ENCODE measurements at regions not wholly inside any gene's neighbourhood (a gene's known extent, or its start where the extent isn't known, plus 50 kb on each side); places are given as distances from the start of the nearest gene placed in this dataset.

GRCh38 chr16:73505577-73505976 is 457.6 kb upstream of the ZFHX3 start:
- POLR2A ChIA-PET = no interaction called here
- intact Hi-C loops (cut with micrococcal nuclease; ENCODE audit: unreplicated experiment) = no loop called here
- TF ChIP-seq, protein P1, sequence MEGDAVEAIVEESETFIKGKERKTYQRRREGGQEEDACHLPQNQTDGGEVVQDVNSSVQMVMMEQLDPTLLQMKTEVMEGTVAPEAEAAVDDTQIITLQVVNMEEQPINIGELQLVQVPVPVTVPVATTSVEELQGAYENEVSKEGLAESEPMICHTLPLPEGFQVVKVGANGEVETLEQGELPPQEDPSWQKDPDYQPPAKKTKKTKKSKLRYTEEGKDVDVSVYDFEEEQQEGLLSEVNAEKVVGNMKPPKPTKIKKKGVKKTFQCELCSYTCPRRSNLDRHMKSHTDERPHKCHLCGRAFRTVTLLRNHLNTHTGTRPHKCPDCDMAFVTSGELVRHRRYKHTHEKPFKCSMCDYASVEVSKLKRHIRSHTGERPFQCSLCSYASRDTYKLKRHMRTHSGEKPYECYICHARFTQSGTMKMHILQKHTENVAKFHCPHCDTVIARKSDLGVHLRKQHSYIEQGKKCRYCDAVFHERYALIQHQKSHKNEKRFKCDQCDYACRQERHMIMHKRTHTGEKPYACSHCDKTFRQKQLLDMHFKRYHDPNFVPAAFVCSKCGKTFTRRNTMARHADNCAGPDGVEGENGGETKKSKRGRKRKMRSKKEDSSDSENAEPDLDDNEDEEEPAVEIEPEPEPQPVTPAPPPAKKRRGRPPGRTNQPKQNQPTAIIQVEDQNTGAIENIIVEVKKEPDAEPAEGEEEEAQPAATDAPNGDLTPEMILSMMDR (IDR thresholded peaks at IDR 0.05) = no peak
- TF ChIP-seq TCF7L2 (IDR thresholded peaks at IDR 0.05; ENCODE audit: low read depth, low read length) (no peak), POLR2AphosphoS5 (IDR thresholded peaks at IDR 0.05; ENCODE audit: low read depth, low read length) (no peak), SIN3A (IDR thresholded peaks at IDR 0.05; ENCODE audit: borderline replicate concordance, insufficient read depth, low read depth, low read length) (no peak)
- TF ChIP-seq, protein P2, sequence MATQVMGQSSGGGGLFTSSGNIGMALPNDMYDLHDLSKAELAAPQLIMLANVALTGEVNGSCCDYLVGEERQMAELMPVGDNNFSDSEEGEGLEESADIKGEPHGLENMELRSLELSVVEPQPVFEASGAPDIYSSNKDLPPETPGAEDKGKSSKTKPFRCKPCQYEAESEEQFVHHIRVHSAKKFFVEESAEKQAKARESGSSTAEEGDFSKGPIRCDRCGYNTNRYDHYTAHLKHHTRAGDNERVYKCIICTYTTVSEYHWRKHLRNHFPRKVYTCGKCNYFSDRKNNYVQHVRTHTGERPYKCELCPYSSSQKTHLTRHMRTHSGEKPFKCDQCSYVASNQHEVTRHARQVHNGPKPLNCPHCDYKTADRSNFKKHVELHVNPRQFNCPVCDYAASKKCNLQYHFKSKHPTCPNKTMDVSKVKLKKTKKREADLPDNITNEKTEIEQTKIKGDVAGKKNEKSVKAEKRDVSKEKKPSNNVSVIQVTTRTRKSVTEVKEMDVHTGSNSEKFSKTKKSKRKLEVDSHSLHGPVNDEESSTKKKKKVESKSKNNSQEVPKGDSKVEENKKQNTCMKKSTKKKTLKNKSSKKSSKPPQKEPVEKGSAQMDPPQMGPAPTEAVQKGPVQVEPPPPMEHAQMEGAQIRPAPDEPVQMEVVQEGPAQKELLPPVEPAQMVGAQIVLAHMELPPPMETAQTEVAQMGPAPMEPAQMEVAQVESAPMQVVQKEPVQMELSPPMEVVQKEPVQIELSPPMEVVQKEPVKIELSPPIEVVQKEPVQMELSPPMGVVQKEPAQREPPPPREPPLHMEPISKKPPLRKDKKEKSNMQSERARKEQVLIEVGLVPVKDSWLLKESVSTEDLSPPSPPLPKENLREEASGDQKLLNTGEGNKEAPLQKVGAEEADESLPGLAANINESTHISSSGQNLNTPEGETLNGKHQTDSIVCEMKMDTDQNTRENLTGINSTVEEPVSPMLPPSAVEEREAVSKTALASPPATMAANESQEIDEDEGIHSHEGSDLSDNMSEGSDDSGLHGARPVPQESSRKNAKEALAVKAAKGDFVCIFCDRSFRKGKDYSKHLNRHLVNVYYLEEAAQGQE (IDR thresholded peaks at IDR 0.05; ENCODE audit: insufficient read depth in 1 of 2, low read depth in 2 of 2, low read length in 1 of 2) = no peak
- BruUV-seq (replicated peaks) = no TSS peak
- ATAC-seq = no peak
- CTCF ChIA-PET = no interaction called here
- Histone ChIP-seq H3K27ac (ENCODE audit: low read length) (no peak overlapping the region), H3K27me3 (ENCODE audit: control insufficient read depth, insufficient read depth, low read length) (no peaks in the 10 kb centered on the region; the same call in 1 of the 2 replicates), H3K9me3 (ENCODE audit: control insufficient read depth, insufficient read depth, low read depth, low read length) (no peaks in the 10 kb centered on the region), H3K36me3 (ENCODE audit: control insufficient read depth, insufficient read depth, low read length) (no peaks in the 10 kb centered on the region), H3K4me3 (ENCODE audit: low read depth in 2 of 2, low read length in 2 of 2) (no peak overlapping the region), H3K4me1 (ENCODE audit: control insufficient read depth, insufficient read depth, low read length) (no peaks in the 10 kb centered on the region)
- in situ Hi-C loops (cut with HindIII; ENCODE audit: low pct_unique_long_range_greater_than_20kb, low sequenced_read_pairs) = no loop called here
- no peak for DNase-seq (ENCODE audit: low read depth, low spot score)

GRCh38 chr16:73504591-73505575 is 457.0 kb upstream of the ZFHX3 start:
- ChIA-PET CTCF (interaction anchor here (0.7 kb wide), 1 partner anchor 43 kb away, joined by 5 read pairs; no protein-coding TSS in a partner anchor), POLR2A (no interaction called here)
- in situ Hi-C loops (cut with HindIII; ENCODE audit: low pct_unique_long_range_greater_than_20kb, low sequenced_read_pairs) (no loop called here), intact Hi-C loops (cut with micrococcal nuclease; ENCODE audit: unreplicated experiment) (no loop called here)
- no peak for ATAC-seq
- H3K4me1 ChIP-seq (ENCODE audit: control insufficient read depth, insufficient read depth, low read length) = no peaks in the 10 kb centered on the region
- H3K4me3 ChIP-seq (ENCODE audit: low read depth in 2 of 2, low read length in 2 of 2) = no peak overlapping the region
- TF ChIP-seq SIN3A (IDR thresholded peaks at IDR 0.05; ENCODE audit: borderline replicate concordance, insufficient read depth, low read depth, low read length) = no peak
- TF ChIP-seq, protein P2 (IDR thresholded peaks at IDR 0.05; ENCODE audit: insufficient read depth in 1 of 2, low read depth in 2 of 2, low read length in 1 of 2) = no peak
- TF ChIP-seq, protein P1 (IDR thresholded peaks at IDR 0.05) = no peak
- TF ChIP-seq POLR2AphosphoS5 (IDR thresholded peaks at IDR 0.05; ENCODE audit: low read depth, low read length) = no peak
- no peaks in the 10 kb centered on the region; the same call in 1 of the 2 replicates for H3K27me3 ChIP-seq (ENCODE audit: control insufficient read depth, insufficient read depth, low read length)
- no peak overlapping the region for H3K27ac ChIP-seq (ENCODE audit: low read length)
- H3K36me3 ChIP-seq (ENCODE audit: control insufficient read depth, insufficient read depth, low read length) = no peaks in the 10 kb centered on the region
- BruUV-seq (replicated peaks) = no TSS peak
- H3K9me3 ChIP-seq (ENCODE audit: control insufficient read depth, insufficient read depth, low read depth, low read length) = no peaks in the 10 kb centered on the region
- no peak for DNase-seq (ENCODE audit: low read depth, low spot score)

Measured in Panc1 (cell line).